ENCODE measurements at regions not wholly inside any gene's neighbourhood (a gene's known extent, or its start where the extent isn't known, plus 50 kb on each side); places are given as distances from the start of the nearest gene placed in this dataset.

GRCh38 chr5:158638396-158638795 lies 461.3 kb downstream of the EBF1 start:
- CTCF ChIA-PET, result no interaction called here

GRCh38 chr5:158637039-158637438 lies 462.7 kb downstream of the EBF1 start:
- ChIA-PET CTCF (no interaction called here), POLR2A (ENCODE audit: unreplicated experiment) (no interaction called here)

More at GRCh38 chr5:158638396-158638795, 461.3 kb downstream of the EBF1 start:
- no peak for DNase-seq
- Histone ChIP-seq H3K4me1 (replicated peaks; ENCODE audit: insufficient read depth) (no peaks in the 10 kb centered on the region), H3K4me3 (no peak overlapping the region), H3F3A (ENCODE audit: insufficient read depth, low read depth) (no peaks in the 10 kb centered on the region), H3K9me2 (ENCODE audit: insufficient read depth) (no peaks in the 10 kb centered on the region), H3K4me2 (no peak overlapping the region), H3K9me3 (ENCODE audit: insufficient read depth, low read depth) (no peaks in the 10 kb centered on the region), H3K79me2 (ENCODE audit: low read depth) (no peaks in the 10 kb centered on the region), H2AFZ (no peak overlapping the region), H3K36me3 (ENCODE audit: low read depth) (no peaks in the 10 kb centered on the region), H3K27me3 (ENCODE audit: insufficient read depth, low read depth) (peaks cover 5% of the 10 kb centered on the region; the same call in 1 of the 2 replicates), H4K20me1 (ENCODE audit: insufficient read depth) (no peaks in the 10 kb centered on the region), H3K27ac (no peak overlapping the region)
- TF ChIP-seq EZH2 (IDR thresholded peaks at IDR 0.05; ENCODE audit: low read depth), result no peak
- TF ChIP-seq CTCF (conservative IDR thresholded peaks at IDR 0.05), result no peak
- intact Hi-C loops (cut with micrococcal nuclease; ENCODE audit: unreplicated experiment), result no loop called here
- no TSS peak for BruUV-seq (replicated peaks)
- POLR2A ChIA-PET (ENCODE audit: unreplicated experiment), result no interaction called here

GRCh38 chr5:158635565-158635964 lies 464.2 kb downstream of the EBF1 start:
- CTCF ChIA-PET, result no interaction called here
- H3F3A ChIP-seq (ENCODE audit: insufficient read depth, low read depth), result no peaks in the 10 kb centered on the region
- H3K79me2 ChIP-seq (ENCODE audit: low read depth), result no peaks in the 10 kb centered on the region
- no peaks in the 10 kb centered on the region for H4K20me1 ChIP-seq (ENCODE audit: insufficient read depth)
- POLR2A ChIA-PET (ENCODE audit: unreplicated experiment), result no interaction called here
- BruUV-seq (replicated peaks), result no TSS peak
- no peaks in the 10 kb centered on the region for H3K9me3 ChIP-seq (ENCODE audit: insufficient read depth, low read depth)
- intact Hi-C loops (cut with micrococcal nuclease; ENCODE audit: unreplicated experiment), result no loop called here
- H3K4me1 ChIP-seq (replicated peaks; ENCODE audit: insufficient read depth), result no peaks in the 10 kb centered on the region
- H3K27ac ChIP-seq, result no peak overlapping the region
- TF ChIP-seq CTCF (conservative IDR thresholded peaks at IDR 0.05) (no peak), EZH2 (IDR thresholded peaks at IDR 0.05; ENCODE audit: low read depth) (no peak)
- no peaks in the 10 kb centered on the region for H3K9me2 ChIP-seq (ENCODE audit: insufficient read depth)
- peaks cover 5% of the 10 kb centered on the region; the same call in 1 of the 2 replicates for H3K27me3 ChIP-seq (ENCODE audit: insufficient read depth, low read depth)
- H3K4me3 ChIP-seq, result no peak overlapping the region
- no peak overlapping the region for H3K4me2 ChIP-seq
- H2AFZ ChIP-seq, result no peak overlapping the region
- DNase-seq, result no peak
- H3K36me3 ChIP-seq (ENCODE audit: low read depth), result no peaks in the 10 kb centered on the region

More at GRCh38 chr5:158637039-158637438, 462.7 kb downstream of the EBF1 start:
- Histone ChIP-seq H3K36me3 (ENCODE audit: low read depth) (no peaks in the 10 kb centered on the region), H3K9me2 (ENCODE audit: insufficient read depth) (no peaks in the 10 kb centered on the region), H3K27ac (no peak overlapping the region), H3K9me3 (ENCODE audit: insufficient read depth, low read depth) (no peaks in the 10 kb centered on the region), H3K27me3 (ENCODE audit: insufficient read depth, low read depth) (peaks cover 5% of the 10 kb centered on the region; the same call in 1 of the 2 replicates), H3K4me3 (no peak overlapping the region), H3F3A (ENCODE audit: insufficient read depth, low read depth) (no peaks in the 10 kb centered on the region), H4K20me1 (ENCODE audit: insufficient read depth) (no peaks in the 10 kb centered on the region), H3K4me1 (replicated peaks; ENCODE audit: insufficient read depth) (no peaks in the 10 kb centered on the region), H3K79me2 (ENCODE audit: low read depth) (no peaks in the 10 kb centered on the region), H3K4me2 (no peak overlapping the region), H2AFZ (no peak overlapping the region)
- no TSS peak for BruUV-seq (replicated peaks)
- intact Hi-C loops (cut with micrococcal nuclease; ENCODE audit: unreplicated experiment), result no loop called here
- DNase-seq, result no peak
- TF ChIP-seq EZH2 (IDR thresholded peaks at IDR 0.05; ENCODE audit: low read depth) (no peak), CTCF (conservative IDR thresholded peaks at IDR 0.05) (no peak)
